IPS DF 4.7 (cell line): ENCODE measurements at regions not wholly inside any gene's neighbourhood (a gene's known extent, or its start where the extent isn't known, plus 50 kb on each side); places are given as distances from the start of the nearest gene placed in this dataset.
"Not testable (repeated sequence)": the region's sequence is repeated elsewhere in the genome, so short reads cannot be mapped to it uniquely, and the experiment has no call there.

ENCODE experiments used
- DNase-seq: peaks from one replicate; pipeline ENCODE4 v3.0.0-alpha.2; 2013; ENCODE audit warnings: low spot score; ENCODE audit errors: extremely low read depth

GRCh38 chr7:115357703-115357999 lies 435.8 kb downstream of the MDFIC start:
- no peak for DNase-seq

- DNase-seq: no peak
Measured at GRCh38 chr7:115356999-115357702, 435.3 kb downstream of the MDFIC start.

- DNase-seq: no peak
Measured at GRCh38 chr7:115356139-115356746, 434.3 kb downstream of the MDFIC start.

GRCh38 chr7:115354925-115355324 lies 433.0 kb downstream of the MDFIC start:
- DNase-seq: no peak

GRCh38 chr7:115352375-115352774 lies 430.5 kb downstream of the MDFIC start:
- no peak for DNase-seq

GRCh38 chr7:115350764-115351163 lies 428.9 kb downstream of the MDFIC start:
- DNase-seq: no peak

- no peak for DNase-seq
Measured at GRCh38 chr7:115349635-115350034, 427.7 kb downstream of the MDFIC start.

GRCh38 chr7:115346685-115347084 lies 424.8 kb downstream of the MDFIC start:
- no peak for DNase-seq

- DNase-seq: no peak
Measured at GRCh38 chr7:115340828-115341227, 418.9 kb downstream of the MDFIC start.

- DNase-seq: no peak
Measured at GRCh38 chr7:115338016-115338415, 416.1 kb downstream of the MDFIC start.

GRCh38 chr7:115332691-115333090 lies 410.8 kb downstream of the MDFIC start:
- DNase-seq: no peak

- no peak for DNase-seq
Measured at GRCh38 chr7:115329006-115329405, 407.1 kb downstream of the MDFIC start.

- no peak for DNase-seq
Measured at GRCh38 chr7:115328018-115328417, 406.1 kb downstream of the MDFIC start.

GRCh38 chr7:115327326-115327725 lies 405.4 kb downstream of the MDFIC start:
- no peak for DNase-seq

- DNase-seq: no peak
Measured at GRCh38 chr7:115319541-115319940, 397.6 kb downstream of the MDFIC start.

- DNase-seq: not testable (repeated sequence)
Measured at GRCh38 chr7:115310316-115310715, 388.4 kb downstream of the MDFIC start.

- no peak for DNase-seq
Measured at GRCh38 chr7:115306586-115306985, 384.7 kb downstream of the MDFIC start.

GRCh38 chr7:115300231-115300870 lies 378.5 kb downstream of the MDFIC start:
- DNase-seq: no peak

- DNase-seq: peak; percentile 2
Measured at GRCh38 chr7:115299397-115300037, 377.6 kb downstream of the MDFIC start.

GRCh38 chr7:115297656-115298055 lies 375.8 kb downstream of the MDFIC start:
- no peak for DNase-seq

- DNase-seq: no peak
Measured at GRCh38 chr7:115293628-115294240, 371.8 kb downstream of the MDFIC start.

- no peak for DNase-seq
Measured at GRCh38 chr7:115292381-115292780, 370.5 kb downstream of the MDFIC start.
